GM23338 (cell line): ENCODE measurements at regions not wholly inside any gene's neighbourhood (a gene's known extent, or its start where the extent isn't known, plus 50 kb on each side); places are given as distances from the start of the nearest gene placed in this dataset.
A peak's percentile ranks its signal among the peaks of the same experiment; 100 is the strongest.

ENCODE experiments used
- ATAC-seq: fragments of 200-7000 bp; cut with Tn5 transposase; 3 replicates; pipeline ENCODE4 v1.9.1; 2020
- DNase-seq: peaks from one replicate; pipeline ENCODE4 v3.0.0-alpha.2; 2015; ENCODE audit warnings: low spot score
- H2AFZ ChIP-seq: fragments of 200-600 bp; sonication (generic); 2 replicates; pipeline ENCODE4 v1.8.0; 2016; ENCODE audit warnings: antibody characterized with exemption, mild to moderate bottlenecking, moderate library complexity
- H3F3A ChIP-seq: fragments of 200-600 bp; sonication (generic); replicated peaks from 2 replicates; pipeline ENCODE4 v1.8.0; 2017; ENCODE audit warnings: antibody characterized with exemption, mixed run types, low read depth
- H3K27ac ChIP-seq: fragments of 200-600 bp; sonication (generic); 2 replicates; pipeline ENCODE4 v1.6.1; 2016; ENCODE audit warnings: low read depth
- H3K27me3 ChIP-seq: fragments of 200-600 bp; sonication (generic); 2 replicates; pipeline ENCODE4 v1.8.0; 2016; ENCODE audit warnings: mild to moderate bottlenecking, mixed run types, moderate library complexity; ENCODE audit not compliant: insufficient read depth
- H3K36me3 ChIP-seq: fragments of 200-600 bp; sonication (generic); 2 replicates; pipeline ENCODE4 v1.8.0; 2016; ENCODE audit warnings: mild to moderate bottlenecking; ENCODE audit not compliant: insufficient read depth
- H3K4me1 ChIP-seq: fragments of 200-600 bp; sonication (generic); 2 replicates; pipeline ENCODE4 v1.8.0; 2016; ENCODE audit warnings: mild to moderate bottlenecking, moderate library complexity; ENCODE audit not compliant: insufficient read depth
- H3K4me2 ChIP-seq: fragments of 200-600 bp; sonication (generic); 2 replicates; pipeline ENCODE4 v1.7.1; 2017; ENCODE audit warnings: mixed run types
- H3K4me3 ChIP-seq: fragments of 200-600 bp; sonication (generic); 2 replicates; pipeline ENCODE4 v1.6.1; 2016; ENCODE audit warnings: mixed run types
- H3K79me2 ChIP-seq: fragments of 200-600 bp; sonication (generic); replicated peaks from 2 replicates; pipeline ENCODE4 v1.8.0; 2017; ENCODE audit warnings: mild to moderate bottlenecking; ENCODE audit not compliant: insufficient read depth
- H3K9me2 ChIP-seq: fragments of 200-600 bp; sonication (generic); 2 replicates; pipeline ENCODE4 v1.8.0; 2017; ENCODE audit not compliant: insufficient read depth
- H4K20me1 ChIP-seq: fragments of 200-600 bp; sonication (generic); replicated peaks from 2 replicates; pipeline ENCODE4 v1.8.0; 2017; ENCODE audit warnings: mild to moderate bottlenecking; ENCODE audit not compliant: insufficient read depth
- H3K27ac Mint-ChIP-seq: 2 replicates; pipeline ENCODE4 v1.8.0; 2020; ENCODE audit warnings: inconsistent platforms, mild to moderate bottlenecking, moderate library complexity, mixed read lengths
- H3K27me3 Mint-ChIP-seq: 3 replicates; pipeline ENCODE4 v1.8.0; 2022; ENCODE audit warnings: low read depth, mild to moderate bottlenecking, moderate library complexity, mixed read lengths, inconsistent platforms; ENCODE audit not compliant: insufficient read depth, poor library complexity
- H3K36me3 Mint-ChIP-seq: 3 replicates; pipeline ENCODE4 v1.8.0; 2021; ENCODE audit warnings: low read depth, mild to moderate bottlenecking, inconsistent platforms, moderate library complexity, mixed read lengths
- H3K4me1 Mint-ChIP-seq: 3 replicates; pipeline ENCODE4 v1.8.0; 2020; ENCODE audit warnings: mild to moderate bottlenecking, inconsistent platforms, mixed read lengths
- H3K4me3 Mint-ChIP-seq: 3 replicates; pipeline ENCODE4 v1.8.0; 2021; ENCODE audit warnings: moderate library complexity, mild to moderate bottlenecking, inconsistent platforms, mixed read lengths
- H3K9me3 Mint-ChIP-seq: 3 replicates; pipeline ENCODE4 v1.8.0; 2020; ENCODE audit warnings: moderate library complexity, mild to moderate bottlenecking, inconsistent platforms, mixed read lengths
- CTCF ChIP-seq, 2 experiments: fragments of 200-600 bp in 1 of 2; sonication (generic) in 1 of 2; conservative IDR thresholded peaks; 2 replicates each; pipeline versions ENCODE4 v1.5.1 to v1.6.1; 2016 to 2017; ENCODE audit warnings: antibody characterized with exemption in 2 of 2, low read depth in 2 of 2, mild to moderate bottlenecking in 2 of 2, moderate library complexity in 1 of 2
- EZH2phosphoT487 ChIP-seq: fragments of 200-600 bp; sonication (generic); IDR thresholded peaks from one replicate; pipeline ENCODE4 v1.8.1; 2018; ENCODE audit warnings: antibody characterized with exemption; ENCODE audit not compliant: unreplicated experiment
- ZNF114 ChIP-seq: fragments of 250-450 bp; sonication (Bioruptor Pico); IDR thresholded peaks from 2 replicates; pipeline ENCODE4 v1.5.0; 2020; ENCODE audit warnings: mild to moderate bottlenecking, moderate library complexity
- ZNF462 ChIP-seq: fragments of 250-450 bp; sonication (Bioruptor Pico); IDR thresholded peaks from 2 replicates; pipeline ENCODE4 v1.5.0; 2020; ENCODE audit warnings: mild to moderate bottlenecking, moderate library complexity

DNA sequence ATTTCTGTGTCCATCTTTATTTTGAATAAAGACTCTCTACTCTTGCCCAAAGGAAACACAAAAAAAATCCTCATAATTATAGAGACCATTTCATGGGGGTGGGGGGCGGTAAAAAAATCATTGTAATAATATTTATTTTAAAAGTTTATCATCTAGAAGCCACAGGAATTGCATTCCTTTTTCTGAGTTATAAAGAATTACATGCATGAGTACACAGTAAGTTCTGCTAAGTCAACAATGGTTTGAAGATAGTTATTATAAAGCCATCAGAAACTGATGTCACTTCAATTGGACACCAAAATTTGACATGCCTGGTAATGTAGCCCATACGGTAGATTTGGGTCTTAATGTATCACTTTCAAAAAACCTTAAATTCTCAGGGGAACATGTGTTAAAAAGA, 478.1 kb upstream of the NR5A2 start (continued):
- TF ChIP-seq ZNF462 (CRISPR knock-in tag) = no peak
- TF ChIP-seq ZNF114 (CRISPR knock-in tag) = no peak

GRCh38 chr1:199550199-199551065, 477.1 kb upstream of the NR5A2 start:
- H3K27ac Mint-ChIP-seq = no peak overlapping the region

More at GRCh38 chr1:199550199-199551065, 477.1 kb upstream of the NR5A2 start:
- H3K36me3 ChIP-seq = no peaks in the 10 kb centered on the region
- H4K20me1 ChIP-seq = no peaks in the 10 kb centered on the region
- DNase-seq (no peak), ATAC-seq (no peak)
- Mint-ChIP-seq H3K4me3 (no peak overlapping the region), H3K4me1 (peaks cover 5% of the 10 kb centered on the region; the same call in 2 of the 3 replicates), H3K36me3 (no peaks in the 10 kb centered on the region), H3K9me3 (no peaks in the 10 kb centered on the region), H3K27me3 (no peaks in the 10 kb centered on the region)
- H3K27ac ChIP-seq = no peak overlapping the region
- no peak overlapping the region for H3K4me3 ChIP-seq
- H2AFZ ChIP-seq = no peak overlapping the region
- no peaks in the 10 kb centered on the region for H3K4me1 ChIP-seq
- no peaks in the 10 kb centered on the region for H3K27me3 ChIP-seq
- TF ChIP-seq CTCF (conservative IDR thresholded peaks at IDR 0.05; ENCODE audit: low read depth in 2 of 2) (peak; percentile 21 to 39; a peak in 3 of 4 replicates), EZH2phosphoT487 (no peak)
- no peak overlapping the region for H3K4me2 ChIP-seq
- no peaks in the 10 kb centered on the region for H3F3A ChIP-seq
- no peaks in the 10 kb centered on the region for H3K79me2 ChIP-seq
- H3K9me2 ChIP-seq = peaks cover 14% of the 10 kb centered on the region
